ENCODE measurements at regions not wholly inside any gene's neighbourhood (a gene's known extent, or its start where the extent isn't known, plus 50 kb on each side); places are given as distances from the start of the nearest gene placed in this dataset.
"Not testable (repeated sequence)": the region's sequence is repeated elsewhere in the genome, so short reads cannot be mapped to it uniquely, and the experiment has no call there.

DNA sequence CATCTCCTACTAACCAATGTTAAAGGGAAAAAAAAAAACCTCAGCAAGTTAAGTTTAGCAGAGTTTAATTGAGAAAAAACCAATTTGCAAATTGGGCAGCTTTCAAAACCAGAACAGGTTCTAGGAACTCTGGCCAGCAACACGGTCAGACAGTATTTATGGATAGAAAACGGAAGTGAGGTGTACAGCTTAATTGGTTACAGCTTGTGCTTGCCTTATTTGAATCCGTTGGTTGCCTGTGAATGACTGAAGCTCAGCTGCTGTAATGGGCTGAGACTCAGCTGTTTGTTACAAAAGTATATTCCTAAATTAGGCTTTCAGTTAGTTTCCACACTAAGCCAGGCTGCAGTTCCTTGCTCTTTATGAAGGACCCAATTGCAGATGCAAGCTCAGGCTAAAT is 217.0 kb downstream of the SREK1 start:
- no peaks in the 10 kb centered on the region for H3K4me1 Mint-ChIP-seq
- ATAC-seq = no peak
- H3K4me3 Mint-ChIP-seq = no peak overlapping the region
- H3K27me3 Mint-ChIP-seq = peaks cover 14% of the 10 kb centered on the region
- DNase-seq = no peak
- no peaks in the 10 kb centered on the region for H3K9me3 Mint-ChIP-seq
- no peak overlapping the region for H3K27ac Mint-ChIP-seq

DNA sequence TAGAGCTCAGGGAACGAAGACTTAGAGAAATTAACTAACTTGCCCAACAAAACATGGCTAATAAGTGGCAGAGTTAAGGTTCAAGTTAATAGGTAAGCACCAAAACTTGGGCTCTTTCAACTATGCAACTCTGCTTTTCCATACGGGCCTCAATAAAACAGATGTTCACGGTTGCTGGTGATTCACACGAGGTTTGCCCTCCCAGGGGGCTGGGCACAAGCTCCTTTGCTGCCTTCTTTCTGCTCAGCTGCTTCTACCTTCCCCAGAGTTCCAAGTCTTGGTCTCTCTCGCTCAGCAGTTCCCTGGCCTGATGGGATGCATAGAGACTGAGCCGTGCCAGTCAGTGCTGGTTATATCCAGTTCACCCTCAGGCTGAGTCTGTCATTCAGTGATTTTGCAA is 217.9 kb downstream of the SREK1 start:
- peaks cover 14% of the 10 kb centered on the region for H3K27me3 Mint-ChIP-seq
- no peak overlapping the region for H3K4me3 Mint-ChIP-seq
- H3K27ac Mint-ChIP-seq = no peak overlapping the region
- no peak for DNase-seq
- no peaks in the 10 kb centered on the region for H3K4me1 Mint-ChIP-seq
- no peak for ATAC-seq
- no peaks in the 10 kb centered on the region for H3K9me3 Mint-ChIP-seq

DNA sequence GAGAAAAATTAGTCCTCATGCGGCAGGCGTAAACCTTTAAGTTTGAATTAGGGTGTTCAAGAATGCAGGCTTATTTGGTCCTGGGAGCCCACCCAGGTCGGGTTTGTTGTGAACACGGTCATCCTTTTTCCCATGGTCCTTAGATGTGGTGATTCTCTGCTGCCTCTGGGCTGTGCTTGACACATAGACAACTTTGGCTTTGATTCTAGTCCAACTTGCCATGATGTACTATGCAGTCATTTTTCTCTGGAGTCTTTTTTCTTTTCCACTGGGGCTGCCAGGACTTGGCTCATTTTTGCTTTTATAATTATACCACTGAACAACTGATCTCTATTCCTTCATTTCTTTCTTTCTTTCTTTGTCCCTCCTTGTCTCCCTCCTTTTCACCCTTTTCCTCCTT is 218.6 kb downstream of the SREK1 start:
- no peak for ATAC-seq
- no peak overlapping the region for H3K27ac Mint-ChIP-seq
- no peaks in the 10 kb centered on the region for H3K4me1 Mint-ChIP-seq
- H3K4me3 Mint-ChIP-seq = no peak overlapping the region
- no peaks in the 10 kb centered on the region for H3K9me3 Mint-ChIP-seq
- no peak for DNase-seq
- H3K27me3 Mint-ChIP-seq = peaks cover 14% of the 10 kb centered on the region

DNA sequence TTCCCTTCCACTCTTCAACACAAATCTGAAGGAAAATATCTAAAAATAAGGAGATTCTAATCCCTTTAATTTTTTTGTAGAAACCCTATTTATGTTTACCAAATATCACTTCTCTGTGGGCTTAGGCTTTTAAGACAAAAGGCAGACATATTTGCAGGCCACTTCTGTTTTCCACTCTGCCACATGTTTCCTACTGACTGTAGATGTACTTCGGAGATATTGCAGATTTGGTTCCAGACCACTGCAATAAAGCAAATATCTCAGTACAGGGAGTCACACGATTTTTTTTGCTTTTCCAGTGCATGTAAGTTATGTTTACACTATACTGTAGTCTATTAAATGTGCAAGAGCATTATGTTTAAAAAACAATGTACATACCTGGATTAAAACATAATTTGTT is 219.0 kb downstream of the SREK1 start:
- no peak overlapping the region for H3K27ac Mint-ChIP-seq
- no peak for ATAC-seq
- H3K27me3 Mint-ChIP-seq = peaks cover 14% of the 10 kb centered on the region
- H3K9me3 Mint-ChIP-seq = no peaks in the 10 kb centered on the region
- H3K4me3 Mint-ChIP-seq = no peak overlapping the region
- no peak for DNase-seq
- no peaks in the 10 kb centered on the region for H3K4me1 Mint-ChIP-seq

DNA sequence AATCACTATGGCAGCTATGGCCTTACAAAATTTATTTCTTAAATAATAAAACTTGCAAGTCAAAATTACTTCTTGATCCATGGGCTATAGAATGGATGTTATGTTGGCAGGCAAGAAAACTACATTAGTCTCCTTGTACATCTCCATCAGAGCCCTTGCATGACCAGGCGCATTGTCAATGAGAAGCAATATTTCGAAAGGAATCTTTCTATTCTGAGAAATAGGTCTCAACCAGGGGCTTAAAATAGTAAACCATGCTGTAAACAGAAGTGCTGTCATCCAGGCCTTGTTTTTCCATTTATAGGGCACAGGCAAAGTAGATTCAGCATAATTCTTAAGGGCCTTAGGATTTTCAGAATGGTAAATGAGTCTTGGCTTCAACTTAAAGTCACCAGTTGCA is 220.1 kb downstream of the SREK1 start:
- no peaks in the 10 kb centered on the region for H3K9me3 Mint-ChIP-seq
- H3K27ac Mint-ChIP-seq = no peak overlapping the region
- ATAC-seq = no peak
- H3K4me3 Mint-ChIP-seq = no peak overlapping the region
- no peaks in the 10 kb centered on the region for H3K4me1 Mint-ChIP-seq
- DNase-seq = no peak
- H3K27me3 Mint-ChIP-seq = peaks cover 14% of the 10 kb centered on the region

DNA sequence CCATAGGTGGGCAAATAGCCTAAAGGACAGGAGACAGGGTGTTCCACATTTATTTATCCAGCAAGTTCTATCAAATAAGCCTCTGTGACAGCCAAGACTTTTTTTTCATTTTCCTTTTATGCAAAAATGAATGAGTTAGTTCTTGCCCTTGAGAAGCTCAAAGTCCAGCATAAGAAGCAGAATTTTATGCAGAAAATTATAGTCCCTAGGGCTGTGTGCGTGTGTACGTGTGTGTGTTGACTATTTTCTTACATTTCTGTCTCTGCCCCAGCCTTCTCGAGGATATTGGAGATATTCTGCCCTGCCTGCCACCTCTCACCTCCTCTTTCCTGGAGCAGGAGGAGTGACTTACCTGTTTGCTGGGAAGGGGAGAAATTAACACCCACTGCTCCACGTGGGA is 221.9 kb downstream of the SREK1 start:
- Mint-ChIP-seq H3K27ac (no peak overlapping the region), H3K4me3 (no peak overlapping the region), H3K4me1 (no peaks in the 10 kb centered on the region), H3K27me3 (peaks cover 25% of the 10 kb centered on the region), H3K9me3 (no peaks in the 10 kb centered on the region)
- ATAC-seq (no peak), DNase-seq (no peak)

DNA sequence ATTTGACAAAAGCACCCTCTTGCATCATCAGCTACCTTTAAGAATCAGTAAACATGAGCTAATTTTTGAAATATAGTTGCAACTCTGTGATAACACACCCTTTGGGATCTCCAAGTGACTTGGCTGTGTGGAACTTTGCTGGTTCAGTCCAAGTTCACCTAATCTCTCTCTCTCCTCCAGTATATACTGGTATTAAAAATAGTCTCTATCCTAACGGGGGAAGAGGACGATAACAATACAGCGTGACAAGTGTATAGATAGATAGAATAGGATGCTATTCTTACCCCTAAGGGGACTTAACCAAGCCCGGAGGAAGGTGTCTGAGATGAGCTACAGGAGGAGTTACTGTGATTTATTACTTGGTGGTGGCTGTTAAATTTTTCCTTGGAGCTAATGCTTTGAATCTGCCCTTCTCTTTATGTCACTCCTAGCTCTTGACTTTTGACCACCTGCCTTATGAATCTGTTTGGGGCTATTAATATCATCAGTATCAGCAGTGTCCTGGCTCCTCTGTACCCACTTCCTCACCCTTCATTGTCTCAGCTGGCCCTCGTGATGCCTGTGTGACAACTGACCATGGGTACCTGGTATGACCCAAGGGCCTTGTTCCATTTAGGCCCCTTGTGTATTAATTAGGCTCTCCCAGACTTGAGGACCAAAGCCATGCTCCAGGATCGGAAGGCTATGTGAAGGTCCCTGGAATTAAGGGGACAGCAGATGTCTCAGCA is 223.9 kb downstream of the SREK1 start:
- no peaks in the 10 kb centered on the region for H3K9me3 Mint-ChIP-seq
- H3K27ac Mint-ChIP-seq = no peak overlapping the region
- ATAC-seq (no peak), DNase-seq (no peak)
- H3K4me1 Mint-ChIP-seq = no peaks in the 10 kb centered on the region
- peaks cover 30% of the 10 kb centered on the region for H3K27me3 Mint-ChIP-seq
- H3K4me3 Mint-ChIP-seq = no peak overlapping the region

DNA sequence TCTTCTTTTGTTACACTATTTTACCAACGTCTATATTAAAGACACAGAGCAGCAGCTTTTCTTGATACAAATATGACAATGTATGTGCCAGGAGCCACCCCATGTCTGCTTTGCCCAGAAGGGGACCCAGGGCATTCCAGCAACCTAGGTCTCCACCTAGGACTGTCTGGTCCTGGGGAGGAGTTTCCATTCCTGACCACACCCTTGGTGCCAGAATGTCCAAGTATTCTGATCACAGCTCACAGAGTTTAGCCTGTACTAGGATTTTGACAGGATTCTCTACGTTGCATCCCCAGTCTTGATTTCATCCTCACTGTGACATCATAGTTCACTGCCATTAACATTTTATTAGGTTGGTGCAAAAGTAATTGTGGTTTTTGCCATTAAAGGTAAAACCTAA is 224.7 kb downstream of the SREK1 start:
- Mint-ChIP-seq H3K4me3 (no peak overlapping the region), H3K9me3 (no peaks in the 10 kb centered on the region), H3K4me1 (no peaks in the 10 kb centered on the region), H3K27me3 (peaks cover 25% of the 10 kb centered on the region), H3K27ac (peak overlapping the region in 1 of 2 donors; percentile 46)
- no peak for ATAC-seq
- DNase-seq = no peak

DNA sequence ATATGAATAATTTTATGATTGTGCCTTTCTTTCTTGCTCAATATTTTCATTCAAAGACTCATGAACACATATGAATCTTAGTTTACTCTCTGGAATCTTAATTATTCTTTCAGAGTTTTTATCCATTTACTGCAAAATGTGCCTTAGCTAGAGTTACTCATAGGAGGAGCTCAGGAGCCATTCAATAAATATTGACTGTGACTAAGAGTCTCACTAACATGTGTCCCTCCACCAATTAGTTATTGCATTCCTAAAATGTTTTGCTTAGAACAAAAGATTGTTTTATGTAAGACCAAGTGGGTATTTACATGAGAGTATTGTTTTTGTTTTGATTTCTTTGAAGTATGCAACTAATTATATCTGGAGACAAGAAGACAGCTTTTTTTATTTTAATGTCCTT is 218.4 kb upstream of the MAST4 start:
- no peak for DNase-seq
- Mint-ChIP-seq H3K9me3 (peaks cover 13 to 17% of the 10 kb centered on the region in 2 donors), H3K27ac (peak overlapping the region in 1 of 2 donors; percentile 7), H3K4me1 (no peaks in the 10 kb centered on the region), H3K27me3 (peaks cover 26% of the 10 kb centered on the region), H3K4me3 (no peak overlapping the region)
- ATAC-seq = no peak

DNA sequence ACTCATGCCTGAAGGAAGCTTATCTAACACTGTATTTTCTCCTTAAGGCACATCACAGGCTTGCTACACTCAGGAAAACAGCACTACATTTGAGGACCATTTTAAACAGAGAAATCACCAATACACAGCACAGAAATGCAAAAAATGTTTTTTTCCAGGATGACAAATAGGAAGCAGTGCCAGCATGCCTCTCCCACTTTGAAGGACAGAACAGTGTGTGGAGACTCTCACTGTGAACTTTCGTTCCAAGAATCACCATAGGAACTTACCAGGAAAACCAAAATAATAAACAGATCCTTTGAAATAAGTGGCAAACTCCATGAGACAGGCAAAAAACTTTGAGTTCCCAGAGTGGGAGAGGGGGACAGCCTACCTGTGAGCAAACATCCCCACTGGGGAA is 217.8 kb upstream of the MAST4 start:
- DNase-seq (no peak), ATAC-seq (no peak)
- Mint-ChIP-seq H3K4me3 (no peak overlapping the region), H3K27me3 (peaks cover 26% of the 10 kb centered on the region), H3K9me3 (peaks cover 13 to 17% of the 10 kb centered on the region in 2 donors), H3K4me1 (no peaks in the 10 kb centered on the region), H3K27ac (no peak overlapping the region)

DNA sequence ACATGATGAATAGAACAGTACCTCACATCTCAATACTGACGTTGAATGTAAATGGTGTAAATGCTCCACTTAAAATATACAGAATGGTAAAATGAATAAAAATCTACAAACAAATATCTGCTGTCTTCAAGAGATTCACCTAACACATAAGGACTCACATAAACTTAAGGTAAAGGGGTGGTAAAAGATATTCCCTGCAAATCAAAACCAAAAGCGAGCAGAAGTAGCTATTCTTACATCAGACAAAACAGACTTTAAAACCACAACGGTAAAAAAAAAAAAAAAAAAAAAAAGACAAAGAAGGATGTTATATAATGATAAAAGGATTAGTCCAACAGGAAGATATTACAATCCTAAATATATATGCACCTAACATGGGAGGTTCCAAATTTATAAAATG is 214.0 kb upstream of the MAST4 start:
- peaks cover 14% of the 10 kb centered on the region for H3K27me3 Mint-ChIP-seq
- H3K4me3 Mint-ChIP-seq = no peak overlapping the region

DNA sequence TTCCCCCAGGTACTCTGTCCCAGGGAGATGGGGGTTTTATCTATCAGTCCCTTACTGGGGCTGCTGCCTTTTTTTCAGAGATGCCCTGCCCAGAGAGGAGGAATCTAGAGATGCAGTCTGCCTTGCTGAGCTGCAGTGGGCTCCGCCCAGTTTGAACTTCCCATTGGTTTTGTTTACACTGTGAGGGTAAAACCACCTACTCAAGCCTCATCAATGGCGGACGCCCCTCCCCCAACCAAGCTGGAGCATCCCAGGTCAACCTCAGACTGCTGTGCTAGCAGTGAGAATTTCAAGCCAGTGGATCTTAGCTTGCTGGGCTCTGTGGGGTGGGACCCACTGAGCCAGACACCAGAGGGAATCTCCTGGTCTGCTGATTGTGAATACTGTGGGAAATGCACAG is 191.0 kb upstream of the MAST4 start:
- peaks cover 42% of the 10 kb centered on the region for H3K27me3 Mint-ChIP-seq
- not testable (repeated sequence) for H3K9me3 Mint-ChIP-seq, H3K4me1 Mint-ChIP-seq, H3K27ac Mint-ChIP-seq, DNase-seq, ATAC-seq, H3K4me3 Mint-ChIP-seq

More for the DNA sequence above, 214.0 kb upstream of the MAST4 start:
- DNase-seq (no peak), ATAC-seq (no peak)
- Mint-ChIP-seq H3K27ac (no peak overlapping the region), H3K9me3 (peaks cover 13 to 19% of the 10 kb centered on the region in 2 donors), H3K4me1 (no peaks in the 10 kb centered on the region)

DNA sequence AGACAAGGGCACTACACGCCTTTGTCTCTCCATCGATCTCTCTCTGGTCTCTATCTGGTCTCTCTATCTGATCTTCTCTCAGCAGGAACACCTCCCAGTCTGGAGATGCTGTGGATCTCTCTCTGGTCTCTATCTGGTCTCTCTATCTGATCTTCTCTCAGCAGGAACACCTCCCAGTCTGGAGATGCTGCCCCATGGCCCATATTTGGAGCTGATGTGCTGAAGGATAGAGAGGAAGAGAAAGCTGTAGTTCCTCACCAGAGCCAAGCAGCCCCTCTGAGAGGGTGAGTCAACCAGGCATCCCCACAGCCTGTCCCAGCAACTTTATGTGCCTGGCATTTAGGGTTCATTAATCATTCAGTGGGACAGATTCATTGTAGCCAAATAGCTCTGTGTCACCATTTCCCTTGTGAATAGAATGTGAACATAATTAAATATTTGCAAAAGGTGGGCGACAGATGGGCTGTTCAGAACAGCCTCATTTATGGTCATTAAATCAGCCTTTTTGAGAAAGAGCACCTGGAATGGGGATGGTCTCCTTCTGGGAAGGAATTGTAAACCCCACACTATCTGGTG is 189.3 kb upstream of the MAST4 start:
- Mint-ChIP-seq H3K4me1 (no peaks in the 10 kb centered on the region), H3K27ac (no peak overlapping the region), H3K9me3 (peaks cover 0 to 4% of the 10 kb centered on the region in 2 donors), H3K27me3 (peaks cover 42% of the 10 kb centered on the region), H3K4me3 (no peak overlapping the region)
- DNase-seq (no peak), ATAC-seq (no peak)

DNA sequence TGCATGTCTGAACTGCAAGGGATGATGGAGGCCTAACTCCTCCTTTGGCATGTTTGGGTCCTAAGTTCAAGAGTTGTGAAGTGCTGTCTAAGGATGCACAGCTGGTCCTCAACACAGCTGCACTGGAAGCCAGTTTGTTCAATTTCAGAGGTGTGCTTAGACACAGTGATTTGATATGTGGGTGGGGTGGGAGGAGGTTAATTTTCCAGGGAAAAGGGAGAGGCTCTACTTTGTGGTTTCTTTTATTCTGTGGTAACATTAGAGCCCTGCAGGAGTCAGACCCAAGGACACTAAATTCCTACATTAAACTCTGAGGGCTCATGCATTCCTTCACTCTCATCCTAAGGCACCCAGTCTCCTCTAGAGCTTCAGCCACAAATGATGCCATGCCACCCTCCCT is 188.4 kb upstream of the MAST4 start:
- no peak for DNase-seq
- Mint-ChIP-seq H3K9me3 (peaks cover 0 to 4% of the 10 kb centered on the region in 2 donors), H3K27ac (no peak overlapping the region), H3K4me3 (no peak overlapping the region), H3K4me1 (no peaks in the 10 kb centered on the region), H3K27me3 (peaks cover 36% of the 10 kb centered on the region)
- no peak for ATAC-seq

DNA sequence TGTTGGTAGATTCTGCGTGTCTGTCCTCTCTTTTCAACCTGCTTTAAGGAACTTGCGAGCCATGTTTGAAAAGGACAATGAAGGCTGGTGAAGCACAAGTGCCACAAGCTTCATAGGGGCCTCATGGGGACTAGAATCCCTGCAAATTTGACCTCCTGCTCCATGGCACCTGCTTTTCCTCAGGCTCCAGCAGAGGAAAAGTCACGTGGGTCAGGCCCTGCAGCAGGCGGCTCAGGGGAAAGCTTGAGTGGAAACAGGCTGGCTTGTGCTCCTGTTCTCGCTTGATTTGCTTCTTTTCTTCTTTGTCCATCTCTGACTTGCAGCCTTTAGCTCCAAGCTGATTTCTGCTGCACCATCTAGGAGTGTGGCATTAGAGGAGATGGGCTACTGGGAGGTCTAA is 187.6 kb upstream of the MAST4 start:
- DNase-seq (no peak), ATAC-seq (no peak)
- Mint-ChIP-seq H3K27me3 (peaks cover 27% of the 10 kb centered on the region), H3K9me3 (peaks cover 0 to 4% of the 10 kb centered on the region in 2 donors), H3K27ac (no peak overlapping the region), H3K4me1 (no peaks in the 10 kb centered on the region), H3K4me3 (no peak overlapping the region)

DNA sequence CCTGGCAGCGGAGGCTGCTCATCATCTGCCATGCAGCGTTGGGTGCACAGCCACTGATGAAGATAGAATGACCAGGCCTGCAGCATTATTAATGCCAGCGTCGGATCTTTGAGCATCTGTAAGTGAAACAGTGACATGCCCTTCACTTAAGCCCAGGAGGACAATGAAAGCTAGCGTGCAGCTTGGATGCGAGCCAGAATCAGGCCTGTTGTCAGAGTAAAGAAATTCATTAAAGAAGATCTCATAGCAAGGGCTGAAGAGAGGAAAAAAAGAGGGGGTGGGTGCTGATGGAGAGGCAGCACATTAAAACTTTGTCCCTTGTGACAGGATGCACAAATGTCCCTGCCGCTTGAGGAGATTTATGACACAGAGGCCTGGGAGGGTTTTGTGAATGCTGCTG is 186.1 kb upstream of the MAST4 start:
- peak overlapping the region in 1 of 2 donors; percentile 21 for H3K27ac Mint-ChIP-seq
- ATAC-seq (no peak), DNase-seq (no peak)
- no peak overlapping the region for H3K4me3 Mint-ChIP-seq
- peaks cover 0 to 4% of the 10 kb centered on the region in 2 donors for H3K9me3 Mint-ChIP-seq
- H3K27me3 Mint-ChIP-seq = peaks cover 16% of the 10 kb centered on the region
- no peaks in the 10 kb centered on the region for H3K4me1 Mint-ChIP-seq

DNA sequence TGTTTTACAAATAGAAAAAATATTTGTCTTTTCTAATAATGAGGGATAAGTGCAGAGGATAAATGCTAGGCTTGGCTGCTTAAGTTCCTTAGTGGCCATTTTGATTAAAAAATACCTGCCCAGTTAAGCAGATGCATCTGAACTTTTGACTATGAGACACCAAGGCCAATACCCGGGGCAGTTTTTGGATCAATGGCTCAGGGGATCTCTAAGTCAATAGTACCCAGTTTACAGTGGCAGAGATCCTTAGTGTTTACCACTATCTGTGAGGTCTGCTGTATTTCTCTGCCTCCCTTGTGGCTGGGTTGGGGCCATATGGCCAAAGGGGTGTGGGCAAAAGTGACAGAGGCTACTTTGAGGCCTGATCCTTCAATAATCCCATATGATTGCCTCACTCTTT is 184.5 kb upstream of the MAST4 start:
- DNase-seq (no peak), ATAC-seq (no peak)
- H3K4me1 Mint-ChIP-seq = no peaks in the 10 kb centered on the region
- no peak overlapping the region for H3K4me3 Mint-ChIP-seq
- H3K27me3 Mint-ChIP-seq = peaks cover 11% of the 10 kb centered on the region
- peaks cover 0 to 4% of the 10 kb centered on the region in 2 donors for H3K9me3 Mint-ChIP-seq
- H3K27ac Mint-ChIP-seq = no peak overlapping the region

Measured in stimulated activated naive CD8-positive, alpha-beta T cell treated with anti-CD3 and anti-CD28 coated beads, Interleukin-15, amount 100 ng/mL, for 72 hours (primary cell).